BJ (cell line): ENCODE measurements at regions not wholly inside any gene's neighbourhood (a gene's known extent, or its start where the extent isn't known, plus 50 kb on each side); places are given as distances from the start of the nearest gene placed in this dataset.

Experiments
- CTCF ChIA-PET: fragments of 350-600 bp; formaldehyde crosslinking; extraction: SDS; loops from one replicate; lab custom pipeline; 2021; ENCODE audit warnings: antibody characterized with exemption, inconsistent platforms; lab: Yijun Ruan, JAX
- POLR2A ChIA-PET: fragments of 300-600 bp; sonication (Branson Sonifier 250); formaldehyde crosslinking; extraction: SDS; loops from one replicate; lab custom pipeline; 2021; ENCODE audit warnings: antibody characterized with exemption; lab: Charles Lee
- DNase-seq: peaks from one replicate; pipeline ENCODE4 v3.0.0-alpha.2; 2011; ENCODE audit warnings: low read depth
- H3K27me3 ChIP-seq: 2 replicates; pipeline ENCODE4 v1.6.0; 2011; ENCODE audit warnings: low read length; ENCODE audit not compliant: control insufficient read depth, insufficient read depth
- H3K36me3 ChIP-seq: 2 replicates; pipeline ENCODE4 v1.5.1; 2011; ENCODE audit warnings: low read length; ENCODE audit not compliant: control insufficient read depth, insufficient read depth
- H3K4me3 ChIP-seq: 2 replicates; pipeline ENCODE4 v1.5.1; 2011; ENCODE audit warnings: low read depth, mild to moderate bottlenecking, control low read depth, low read length
- CTCF ChIP-seq: IDR thresholded peaks from 2 replicates; pipeline ENCODE4 v1.5.1; 2011; ENCODE audit warnings: low read depth, mild to moderate bottlenecking, control low read depth, inconsistent platforms, low read length, moderate library complexity; ENCODE audit not compliant: insufficient read depth

GRCh38 chr5:101580591-101580990 lies 677.5 kb upstream of the ST8SIA4 start:
- DNase-seq = no peak
- no peak for TF ChIP-seq CTCF
- Histone ChIP-seq H3K4me3 (no peak overlapping the region), H3K27me3 (no peaks in the 10 kb centered on the region), H3K36me3 (no peaks in the 10 kb centered on the region)
- CTCF ChIA-PET = no interaction called here
- POLR2A ChIA-PET = no interaction called here

GRCh38 chr5:101574017-101574416 lies 670.9 kb upstream of the ST8SIA4 start:
- no peak for TF ChIP-seq CTCF
- no peak for DNase-seq
- ChIA-PET CTCF (interaction anchor here (1.1 kb wide), 2 partner anchors 10 to 51 kb away, joined by 4 to 5 read pairs; no protein-coding TSS in a partner anchor), POLR2A (no interaction called here)
- Histone ChIP-seq H3K36me3 (no peaks in the 10 kb centered on the region), H3K27me3 (no peaks in the 10 kb centered on the region), H3K4me3 (no peak overlapping the region)

- POLR2A ChIA-PET = no interaction called here
- Histone ChIP-seq H3K4me3 (no peak overlapping the region), H3K36me3 (no peaks in the 10 kb centered on the region), H3K27me3 (no peaks in the 10 kb centered on the region)
- DNase-seq = no peak
- CTCF ChIA-PET = no interaction called here
- no peak for TF ChIP-seq CTCF
Observed at GRCh38 chr5:101561018-101561417, 657.9 kb upstream of the ST8SIA4 start.

- ChIA-PET CTCF (no interaction called here), POLR2A (no interaction called here)
- H3K4me3 ChIP-seq = no peak overlapping the region
- no peaks in the 10 kb centered on the region for H3K36me3 ChIP-seq
- DNase-seq = no peak
- no peak for TF ChIP-seq CTCF
- H3K27me3 ChIP-seq = no peaks in the 10 kb centered on the region
Observed at GRCh38 chr5:101543780-101544179, 640.7 kb upstream of the ST8SIA4 start.

- H3K27me3 ChIP-seq = no peaks in the 10 kb centered on the region
- no peak for DNase-seq
- POLR2A ChIA-PET = no interaction called here
Observed at GRCh38 chr5:101539315-101539714, 636.2 kb upstream of the ST8SIA4 start.

More at GRCh38 chr5:101539315-101539714, 636.2 kb upstream of the ST8SIA4 start:
- no peaks in the 10 kb centered on the region for H3K36me3 ChIP-seq
- CTCF ChIA-PET = no interaction called here
- H3K4me3 ChIP-seq = no peak overlapping the region
- no peak for TF ChIP-seq CTCF
